Brain microvascular endothelial cell (primary cell): ENCODE measurements at regions not wholly inside any gene's neighbourhood (a gene's known extent, or its start where the extent isn't known, plus 50 kb on each side); places are given as distances from the start of the nearest gene placed in this dataset.
"Not testable (repeated sequence)": the region's sequence is repeated elsewhere in the genome, so short reads cannot be mapped to it uniquely, and the experiment has no call there.

Experiments
- DNase-seq: peaks from one replicate; pipeline ENCODE4 v3.0.0-alpha.2; 2020
- H3K27ac ChIP-seq: fragments of 250-450 bp; sonication (Bioruptor Pico); 2 replicates; pipeline ENCODE4 v1.5.1; 2020; ENCODE audit warnings: mild to moderate bottlenecking, moderate library complexity
- H3K27me3 ChIP-seq: fragments of 250-450 bp; sonication (Bioruptor Pico); replicated peaks from 2 replicates; pipeline ENCODE4 v1.5.1; 2020; ENCODE audit warnings: mild to moderate bottlenecking
- H3K36me3 ChIP-seq: fragments of 250-450 bp; sonication (Bioruptor Pico); replicated peaks from 2 replicates; pipeline ENCODE4 v1.5.1; 2020; ENCODE audit warnings: mild to moderate bottlenecking
- H3K4me3 ChIP-seq: 2 replicates; pipeline ENCODE4 v1.5.1; 2011; ENCODE audit warnings: low read depth, mild to moderate bottlenecking, control low read depth, low read length, moderate library complexity
- CTCF ChIP-seq: IDR thresholded peaks from 2 replicates; pipeline ENCODE4 v1.5.1; 2011; ENCODE audit warnings: low read depth, mild to moderate bottlenecking, moderate library complexity, low read length, control low read depth, inconsistent platforms; ENCODE audit errors: missing control alignments
- in situ Hi-C: cut with HindIII; loops from 2 replicates; pipeline ENCODE4 v1.10.0; 2017; ENCODE audit warnings: low sequenced_read_pairs, low pct_ligation_motif_present

- H3K27me3 ChIP-seq = no peaks in the 10 kb centered on the region
- H3K4me3 ChIP-seq = no peak overlapping the region
- in situ Hi-C loops = no loop called here
- no peak for DNase-seq
- H3K27ac ChIP-seq = no peak overlapping the region
- TF ChIP-seq CTCF = no peak
- no peaks in the 10 kb centered on the region for H3K36me3 ChIP-seq
These were observed 1067.7 kb upstream of the COX7C start for GRCh38 chr5:85549836-85550599.

- no peak overlapping the region for H3K4me3 ChIP-seq
- DNase-seq = no peak
- no peak overlapping the region for H3K27ac ChIP-seq
- H3K36me3 ChIP-seq = no peaks in the 10 kb centered on the region
- no peak for TF ChIP-seq CTCF
- H3K27me3 ChIP-seq = no peaks in the 10 kb centered on the region
- in situ Hi-C loops = no loop called here
These were observed 1061.3 kb upstream of the COX7C start for GRCh38 chr5:85556464-85556863.

- TF ChIP-seq CTCF = no peak
- in situ Hi-C loops = no loop called here
- no peak overlapping the region for H3K4me3 ChIP-seq
- no peak overlapping the region for H3K27ac ChIP-seq
- no peaks in the 10 kb centered on the region for H3K36me3 ChIP-seq
- H3K27me3 ChIP-seq = no peaks in the 10 kb centered on the region
- no peak for DNase-seq
These were observed 1041.1 kb upstream of the COX7C start for GRCh38 chr5:85576666-85577065.

GRCh38 chr5:85587806-85588205, 1029.9 kb upstream of the COX7C start:
- H3K27ac ChIP-seq, H3K27me3 ChIP-seq, H3K4me3 ChIP-seq, H3K36me3 ChIP-seq, in situ Hi-C loops, DNase-seq: not testable (repeated sequence)

GRCh38 chr5:85588268-85588667, 1029.5 kb upstream of the COX7C start:
- H3K27me3 ChIP-seq, in situ Hi-C loops, H3K36me3 ChIP-seq, H3K4me3 ChIP-seq, DNase-seq, H3K27ac ChIP-seq: not testable (repeated sequence)

- no peak for TF ChIP-seq CTCF
These were observed 1027.0 kb upstream of the COX7C start for GRCh38 chr5:85590764-85591163.

GRCh38 chr5:85591311-85591710, 1026.4 kb upstream of the COX7C start:
- Histone ChIP-seq H3K27ac (no peak overlapping the region), H3K4me3 (no peak overlapping the region), H3K27me3 (no peaks in the 10 kb centered on the region), H3K36me3 (no peaks in the 10 kb centered on the region)
- no peak for TF ChIP-seq CTCF
- DNase-seq = no peak
- in situ Hi-C loops = no loop called here

More at GRCh38 chr5:85590764-85591163, 1027.0 kb upstream of the COX7C start:
- Histone ChIP-seq H3K27ac (no peak overlapping the region), H3K27me3 (no peaks in the 10 kb centered on the region), H3K4me3 (no peak overlapping the region), H3K36me3 (no peaks in the 10 kb centered on the region)
- no peak for DNase-seq
- in situ Hi-C loops = no loop called here
